NB4 (cell line): ENCODE measurements at regions not wholly inside any gene's neighbourhood (a gene's known extent, or its start where the extent isn't known, plus 50 kb on each side); places are given as distances from the start of the nearest gene placed in this dataset.

Experiments used
- CTCF ChIP-seq: IDR thresholded peaks from one replicate; pipeline ENCODE4 v1.5.1; 2012; ENCODE audit warnings: low read depth, low read length
- MAX ChIP-seq: IDR thresholded peaks from 2 replicates; pipeline ENCODE4 v1.6.1; 2011; ENCODE audit warnings: low read depth, low read length
- MYC ChIP-seq: IDR thresholded peaks from 2 replicates; pipeline ENCODE4 v1.6.1; 2011; ENCODE audit warnings: low read depth, low read length
- POLR2A ChIP-seq: IDR thresholded peaks from 2 replicates; pipeline ENCODE4 v1.6.1; 2011; ENCODE audit warnings: mild to moderate bottlenecking; ENCODE audit not compliant: insufficient read length; ENCODE audit errors: extremely low read depth

- TF ChIP-seq CTCF (no peak), POLR2A (no peak), MAX (no peak), MYC (no peak)
These were observed 243.9 kb downstream of the LY86 start for GRCh38 chr6:6832439-6832838.
